Choroid plexus epithelial cell (primary cell): ENCODE measurements at regions not wholly inside any gene's neighbourhood (a gene's known extent, or its start where the extent isn't known, plus 50 kb on each side); places are given as distances from the start of the nearest gene placed in this dataset.

ENCODE experiments used
- DNase-seq: peaks from one replicate; pipeline ENCODE4 v3.0.0-alpha.2; 2010; ENCODE audit warnings: low read depth
- H3K4me3 ChIP-seq: 2 replicates; pipeline ENCODE4 v1.5.1; 2011; ENCODE audit warnings: low read depth, mild to moderate bottlenecking, control low read depth, low read length, moderate library complexity
- TF ChIP-seq, protein P1 (sequence below): conservative IDR thresholded peaks from 2 replicates; pipeline ENCODE4 v1.5.1; 2011; ENCODE audit warnings: low read depth, mild to moderate bottlenecking, control low read depth, inconsistent platforms, low read length, moderate library complexity

DNA sequence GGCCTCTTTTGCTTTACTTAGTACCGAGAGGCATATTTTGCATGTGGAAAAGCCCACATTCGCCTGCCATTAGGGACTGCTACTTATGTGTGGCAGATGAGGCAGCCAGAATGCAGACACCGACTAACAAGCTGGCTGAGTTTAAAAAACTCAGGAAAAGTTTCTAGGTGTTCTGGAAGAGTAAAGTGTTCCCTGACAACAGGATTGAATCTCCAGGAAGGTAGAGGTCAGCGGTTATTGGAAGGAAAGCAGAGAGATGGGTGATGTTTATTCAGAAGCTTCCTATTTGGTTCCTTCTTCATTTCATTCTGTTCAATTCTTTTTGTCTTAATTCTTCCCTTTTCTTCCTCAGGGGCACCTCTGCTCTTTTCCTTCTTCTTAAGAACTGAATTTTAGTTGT, 206.9 kb upstream of the SNX7 start:
- TF ChIP-seq, protein P1, sequence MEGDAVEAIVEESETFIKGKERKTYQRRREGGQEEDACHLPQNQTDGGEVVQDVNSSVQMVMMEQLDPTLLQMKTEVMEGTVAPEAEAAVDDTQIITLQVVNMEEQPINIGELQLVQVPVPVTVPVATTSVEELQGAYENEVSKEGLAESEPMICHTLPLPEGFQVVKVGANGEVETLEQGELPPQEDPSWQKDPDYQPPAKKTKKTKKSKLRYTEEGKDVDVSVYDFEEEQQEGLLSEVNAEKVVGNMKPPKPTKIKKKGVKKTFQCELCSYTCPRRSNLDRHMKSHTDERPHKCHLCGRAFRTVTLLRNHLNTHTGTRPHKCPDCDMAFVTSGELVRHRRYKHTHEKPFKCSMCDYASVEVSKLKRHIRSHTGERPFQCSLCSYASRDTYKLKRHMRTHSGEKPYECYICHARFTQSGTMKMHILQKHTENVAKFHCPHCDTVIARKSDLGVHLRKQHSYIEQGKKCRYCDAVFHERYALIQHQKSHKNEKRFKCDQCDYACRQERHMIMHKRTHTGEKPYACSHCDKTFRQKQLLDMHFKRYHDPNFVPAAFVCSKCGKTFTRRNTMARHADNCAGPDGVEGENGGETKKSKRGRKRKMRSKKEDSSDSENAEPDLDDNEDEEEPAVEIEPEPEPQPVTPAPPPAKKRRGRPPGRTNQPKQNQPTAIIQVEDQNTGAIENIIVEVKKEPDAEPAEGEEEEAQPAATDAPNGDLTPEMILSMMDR: no peak
- DNase-seq: no peak
- H3K4me3 ChIP-seq: no peak overlapping the region

DNA sequence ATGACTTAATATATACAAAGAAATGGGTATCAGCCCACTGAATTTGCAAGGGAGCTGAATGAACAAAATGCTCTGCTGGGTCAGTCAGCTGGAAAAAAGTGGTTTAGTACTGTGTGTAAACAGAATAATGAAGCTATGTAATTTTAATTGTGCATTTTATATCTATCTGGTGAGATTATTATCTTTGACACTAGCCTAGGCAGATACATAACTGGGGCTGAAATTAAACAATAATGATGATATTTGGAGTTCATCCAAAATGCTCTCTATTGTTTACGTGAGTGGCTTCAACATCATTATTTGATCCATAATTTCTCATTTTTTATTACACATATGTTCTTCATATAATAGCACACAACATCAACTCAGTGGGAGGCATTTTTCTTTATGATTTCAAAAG, 208.5 kb upstream of the SNX7 start:
- H3K4me3 ChIP-seq: no peak overlapping the region
- TF ChIP-seq, protein P1: no peak
- no peak for DNase-seq

DNA sequence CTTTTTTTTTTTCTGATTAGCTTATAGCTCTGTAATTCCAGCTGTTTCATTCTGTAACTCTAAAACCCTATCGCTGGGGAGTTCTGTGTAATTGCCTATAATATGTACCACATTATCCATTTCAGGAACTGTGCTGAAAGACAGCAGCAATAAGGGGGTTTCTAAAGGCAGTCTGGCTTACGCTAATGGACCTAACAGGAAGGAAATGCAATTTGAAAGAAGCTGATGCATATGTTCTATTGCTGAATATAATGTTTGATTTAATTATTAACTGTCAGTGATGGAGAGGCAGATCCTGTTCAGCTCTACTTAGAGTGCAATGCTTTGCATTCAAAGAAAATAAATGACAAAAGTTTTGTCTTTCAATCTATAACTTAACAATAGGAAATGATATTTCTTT, 209.4 kb upstream of the SNX7 start:
- TF ChIP-seq, protein P1: no peak
- no peak for DNase-seq
- no peak overlapping the region for H3K4me3 ChIP-seq

DNA sequence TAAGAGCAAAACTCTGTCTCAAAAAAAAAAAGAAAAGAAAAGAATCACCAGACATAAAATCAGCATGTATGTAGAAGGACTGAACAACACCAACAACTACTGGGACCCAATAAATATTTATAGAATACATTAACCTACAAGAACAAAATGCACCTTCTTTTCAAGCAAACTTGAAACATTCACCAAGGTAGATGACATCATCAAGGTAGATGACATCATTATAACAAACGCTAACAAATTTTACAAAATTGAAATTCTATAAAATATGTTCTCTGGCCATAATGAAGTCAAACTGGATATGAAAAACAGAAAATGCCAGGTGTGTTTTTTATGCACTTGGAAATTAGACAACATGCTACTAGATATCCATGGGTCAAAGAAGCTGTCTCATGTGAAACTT, 220.2 kb upstream of the SNX7 start:
- TF ChIP-seq, protein P1: no peak
- H3K4me3 ChIP-seq: no peak overlapping the region
- DNase-seq: no peak

DNA sequence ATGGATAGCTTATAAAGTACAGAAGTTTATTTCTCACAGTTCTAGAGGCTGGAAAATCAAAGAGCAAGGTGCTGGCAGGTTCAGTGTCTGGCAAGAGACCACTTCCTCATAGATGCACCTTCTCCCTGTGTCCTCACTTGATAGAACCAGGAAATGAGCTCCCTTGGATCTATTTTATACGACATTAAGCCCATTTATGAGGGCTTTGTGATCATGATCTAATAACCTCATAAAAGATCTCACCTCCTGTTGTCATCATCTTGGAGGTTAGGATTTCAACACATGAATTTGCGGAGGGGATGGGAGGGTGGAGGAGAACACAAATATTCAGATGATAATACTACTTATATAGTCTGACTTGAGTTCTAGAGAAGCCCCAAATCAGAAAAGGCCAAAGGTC, 222.1 kb upstream of the SNX7 start:
- no peak overlapping the region for H3K4me3 ChIP-seq
- TF ChIP-seq, protein P1: no peak
- DNase-seq: no peak

DNA sequence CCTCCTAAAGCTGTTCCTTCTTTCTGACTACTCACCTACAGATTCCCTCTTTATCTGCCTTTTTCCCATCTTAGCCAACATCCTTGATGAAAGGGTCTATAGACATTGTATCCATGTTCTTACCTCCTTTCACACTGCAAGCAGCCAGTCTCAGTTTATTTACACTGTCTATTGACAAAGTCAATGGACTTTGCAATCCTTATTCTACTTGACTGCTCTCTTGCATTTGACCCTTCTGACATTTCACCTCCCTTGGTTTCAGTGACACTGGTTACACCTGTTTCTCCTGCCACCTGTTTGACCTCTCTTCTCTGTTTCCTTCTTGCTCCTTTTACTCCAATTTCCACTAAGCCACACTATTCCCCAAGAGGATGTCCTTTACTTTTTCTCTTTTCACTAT, 224.0 kb upstream of the SNX7 start:
- TF ChIP-seq, protein P1: no peak
- H3K4me3 ChIP-seq: no peak overlapping the region
- no peak for DNase-seq

DNA sequence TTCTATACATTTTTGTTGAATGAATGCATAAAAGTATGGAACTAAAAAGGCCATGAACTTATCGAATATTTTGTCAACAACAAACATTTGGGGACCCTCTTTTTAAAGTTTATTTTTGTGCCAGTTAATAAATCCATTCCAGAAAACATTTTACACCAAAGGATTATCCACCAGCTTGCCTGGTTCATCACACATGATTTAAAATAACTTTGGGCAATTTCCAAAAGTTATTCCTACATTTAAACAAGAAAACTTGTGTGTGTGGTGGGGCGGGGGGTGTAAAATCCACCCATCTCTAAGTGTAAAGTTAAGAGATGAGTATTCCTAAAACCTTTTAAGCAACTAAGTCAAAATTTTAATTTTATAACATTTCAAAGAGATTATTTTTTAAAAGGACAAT, 224.5 kb upstream of the SNX7 start:
- no peak for DNase-seq
- no peak overlapping the region for H3K4me3 ChIP-seq

More for the DNA sequence above, 224.5 kb upstream of the SNX7 start:
- TF ChIP-seq, protein P1: no peak
